GM20431 (cell line): ENCODE measurements at regions not wholly inside any gene's neighbourhood (a gene's known extent, or its start where the extent isn't known, plus 50 kb on each side); places are given as distances from the start of the nearest gene placed in this dataset.
"Not testable (repeated sequence)": the region's sequence is repeated elsewhere in the genome, so short reads cannot be mapped to it uniquely, and the experiment has no call there.

ENCODE experiments used
- in situ Hi-C: fragments of 300-500 bp; cut with MseI, MboI; formaldehyde crosslinking; loops from one replicate; pipeline ENCODE4 v1.15.0; 2020; ENCODE audit warnings: low sequenced_read_pairs; ENCODE audit not compliant: unreplicated experiment

DNA sequence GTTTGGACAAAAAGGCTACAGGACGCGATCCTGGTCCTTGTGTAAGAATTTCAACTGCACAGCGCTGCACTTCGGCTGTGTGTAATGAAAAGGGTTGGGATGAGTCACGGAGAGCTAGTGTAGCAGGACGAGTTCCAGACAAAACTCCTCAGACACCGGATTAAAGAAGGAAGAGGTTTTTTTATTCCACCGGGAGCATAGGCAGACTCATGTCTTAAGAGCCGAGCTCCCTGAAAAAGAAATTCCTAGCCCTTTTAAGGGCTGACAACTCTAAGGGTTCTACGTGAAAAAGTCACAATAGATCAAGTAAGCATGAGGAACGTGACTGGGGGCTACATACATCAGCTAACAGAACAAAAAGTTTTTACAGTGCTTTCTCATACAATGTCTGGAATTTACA is 54.8 kb upstream of the FAM90A1 start:
- in situ Hi-C loops = loop anchor here (25.0 kb wide), 1 partner anchor 105 kb away; no protein-coding TSS in a partner anchor

- in situ Hi-C loops = loop anchor here (25.0 kb wide), 1 partner anchor 102 kb away; no protein-coding TSS in a partner anchor
Measured at GRCh38 chr12:8285681-8286080, 58.3 kb upstream of the FAM90A1 start.

DNA sequence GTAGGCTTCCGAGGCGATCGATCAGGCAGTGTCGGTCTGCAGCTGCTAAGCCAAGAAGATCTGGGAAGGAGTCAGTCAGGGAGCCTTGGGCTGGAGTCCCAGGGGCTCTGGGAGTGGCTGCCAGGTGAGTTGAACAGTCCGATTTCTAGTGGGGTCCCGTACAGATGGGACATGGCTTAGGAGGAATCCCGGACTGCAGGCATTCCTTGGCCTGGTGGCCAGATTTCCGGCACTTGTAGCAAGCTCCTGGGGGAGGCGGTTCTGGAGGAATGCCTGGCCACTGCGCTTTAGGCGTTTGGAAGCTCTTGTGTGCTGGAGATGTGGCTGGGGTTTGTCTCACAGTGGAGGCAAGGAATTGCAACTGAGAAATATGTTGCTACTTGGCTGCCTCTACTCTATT is 64.3 kb upstream of the FAM90A1 start:
- in situ Hi-C loops = loop anchor here (25.0 kb wide), 1 partner anchor 96 kb away; no protein-coding TSS in a partner anchor

GRCh38 chr12:8294662-8295061 is 67.2 kb upstream of the FAM90A1 start:
- in situ Hi-C loops = loop anchor here (25.0 kb wide), 1 partner anchor 93 kb away; no protein-coding TSS in a partner anchor

- in situ Hi-C loops = not testable (repeated sequence)
Measured at GRCh38 chr12:8308611-8309010, 81.2 kb upstream of the FAM90A1 start.

GRCh38 chr12:8315997-8316396 is 88.6 kb upstream of the FAM90A1 start:
- in situ Hi-C loops = not testable (repeated sequence)

DNA sequence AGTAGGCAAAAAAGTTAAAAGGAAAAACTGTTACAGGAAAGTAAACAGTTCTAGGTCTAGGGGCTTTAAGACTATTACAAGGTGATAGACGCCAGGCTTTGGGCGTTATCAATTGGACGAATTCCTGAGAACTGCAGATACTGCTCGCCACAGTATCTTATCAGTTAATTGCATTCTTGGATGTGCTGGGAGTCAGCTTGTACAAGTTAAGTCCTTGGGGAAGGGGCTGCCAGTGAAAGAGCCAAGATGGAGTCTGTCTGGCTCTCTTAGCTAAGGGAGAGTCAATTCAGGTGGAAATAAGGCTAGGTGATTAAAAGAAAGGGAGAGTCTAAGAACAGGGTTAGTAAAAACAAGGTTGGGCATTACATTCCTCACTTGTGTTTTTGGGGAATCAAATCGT is 90.3 kb upstream of the FAM90A1 start:
- in situ Hi-C loops = not testable (repeated sequence)

GRCh38 chr12:8320251-8320730 is 92.9 kb upstream of the FAM90A1 start:
- in situ Hi-C loops = not testable (repeated sequence)

GRCh38 chr12:8320791-8321370 is 93.5 kb upstream of the FAM90A1 start:
- in situ Hi-C loops = not testable (repeated sequence)

DNA sequence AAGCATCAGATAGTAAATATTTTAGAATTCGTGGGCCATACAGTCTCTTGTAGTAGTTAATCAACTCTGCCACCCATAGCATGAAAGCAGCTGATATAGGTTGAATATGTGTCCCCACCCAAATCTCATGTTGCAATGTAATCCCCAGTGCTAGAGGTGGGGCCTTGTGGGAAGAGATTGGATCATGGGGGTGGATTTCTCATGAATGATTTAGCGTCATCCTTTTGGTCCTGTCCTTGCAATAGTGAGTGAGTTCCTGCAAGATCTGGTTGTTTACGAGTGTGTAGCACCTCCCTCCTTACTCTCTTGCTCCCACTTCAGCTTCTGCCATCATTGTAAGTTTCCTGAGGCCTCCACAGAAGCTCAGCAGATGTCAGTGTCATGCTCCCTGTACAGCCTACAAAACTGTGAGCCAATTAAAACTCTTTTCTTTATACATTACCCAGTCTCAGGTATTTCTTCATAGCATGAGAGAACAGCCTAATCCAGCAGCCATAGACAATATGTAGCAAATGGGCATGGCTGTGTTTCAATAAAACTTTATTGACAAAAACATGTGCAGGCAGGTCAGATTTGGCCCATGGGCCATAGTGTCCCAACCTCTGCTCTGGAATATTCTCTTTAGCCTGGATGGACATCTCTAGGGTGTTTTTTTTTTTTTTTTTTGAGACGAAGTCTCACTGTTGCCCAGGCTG is 97.9 kb upstream of the FAM90A1 start:
- in situ Hi-C loops = not testable (repeated sequence)

- in situ Hi-C loops = not testable (repeated sequence)
Measured at GRCh38 chr12:8328835-8329234, 101.4 kb upstream of the FAM90A1 start.

GRCh38 chr12:8332373-8332772 is 105.0 kb upstream of the FAM90A1 start:
- in situ Hi-C loops = not testable (repeated sequence)

DNA sequence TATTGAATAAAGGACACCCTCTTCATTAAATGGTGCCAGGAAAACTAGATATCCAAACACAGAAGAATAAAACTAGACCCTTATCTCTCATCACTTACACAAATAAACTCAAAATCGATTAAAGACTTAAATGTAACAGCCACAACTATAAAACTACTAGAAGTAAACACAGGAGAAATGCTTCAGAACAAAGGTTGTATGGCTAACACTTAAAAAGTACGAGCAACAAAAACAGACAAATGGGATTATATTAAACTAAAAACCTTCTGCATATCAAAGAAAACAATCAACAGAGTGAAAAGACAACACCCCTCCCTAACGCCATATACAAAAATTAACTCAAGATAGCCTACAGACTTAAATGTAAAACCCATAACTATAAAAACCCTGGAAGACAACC is 104.7 kb upstream of the CLEC6A start:
- in situ Hi-C loops = not testable (repeated sequence)

DNA sequence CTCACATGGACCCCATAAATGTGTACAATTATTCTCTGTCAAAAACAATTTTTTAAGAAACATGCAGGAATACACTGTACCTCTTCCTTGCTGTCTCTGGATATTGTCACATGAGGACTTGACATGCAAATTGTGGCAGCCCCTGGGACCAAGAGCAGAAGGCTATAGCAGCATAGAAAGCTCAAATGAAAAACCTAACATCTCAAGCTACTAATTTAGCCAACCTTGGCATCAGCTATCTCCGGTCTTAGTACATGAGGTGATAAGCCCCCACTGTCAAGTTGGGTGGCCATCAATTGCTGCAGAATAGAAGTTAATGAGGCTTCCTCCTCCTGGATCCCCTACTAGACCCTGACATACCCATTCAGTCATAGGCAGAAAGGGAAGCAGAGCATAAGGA is 101.0 kb upstream of the CLEC6A start:
- in situ Hi-C loops = not testable (repeated sequence)

DNA sequence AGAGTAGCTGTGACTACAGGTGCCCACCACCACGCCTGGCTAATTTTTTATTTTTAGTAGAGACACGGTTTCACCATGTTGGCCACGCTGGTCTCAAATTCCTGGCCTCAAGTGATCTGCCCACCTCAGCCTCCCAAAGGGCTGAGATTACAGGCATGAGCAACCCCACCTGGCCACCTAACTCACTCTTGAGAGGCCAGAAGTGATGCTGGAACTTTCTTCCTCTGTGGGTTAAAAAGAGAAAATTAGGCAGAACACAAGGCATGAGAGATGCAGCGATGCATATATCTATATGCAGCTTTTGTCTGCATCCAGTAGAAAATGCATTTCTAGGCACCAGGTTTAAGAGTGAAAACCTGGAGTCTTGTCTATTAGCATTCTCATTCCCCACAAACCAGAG is 100.2 kb upstream of the CLEC6A start:
- in situ Hi-C loops = not testable (repeated sequence)

- in situ Hi-C loops = not testable (repeated sequence)
Measured at GRCh38 chr12:8373744-8374143, 82.0 kb upstream of the CLEC6A start.

DNA sequence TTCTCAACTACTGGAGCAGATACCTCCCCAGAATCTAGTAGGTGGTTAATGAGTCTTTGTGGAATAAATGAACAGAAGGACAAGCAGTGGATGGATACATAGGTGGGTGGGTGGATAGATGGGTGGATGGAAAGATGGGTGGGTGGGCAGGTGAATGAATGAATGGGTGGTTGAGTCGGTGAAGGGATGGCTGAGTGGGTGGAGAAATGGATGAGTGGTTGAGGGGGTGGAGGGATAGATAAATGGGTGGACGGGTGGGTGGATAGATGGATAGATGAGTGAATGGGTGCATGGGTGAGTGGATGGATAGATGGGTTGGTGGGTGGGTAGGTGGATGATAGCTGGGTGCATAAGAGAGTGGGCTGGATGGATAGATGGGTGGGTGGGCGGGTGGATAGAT is 80.6 kb upstream of the CLEC6A start:
- in situ Hi-C loops = loop anchor here (25.0 kb wide), 1 partner anchor 88 kb away; no protein-coding TSS in a partner anchor

GRCh38 chr12:8377756-8378155 is 78.0 kb upstream of the CLEC6A start:
- in situ Hi-C loops = loop anchor here (25.0 kb wide), 1 partner anchor 90 kb away; no protein-coding TSS in a partner anchor

- in situ Hi-C loops = loop anchor here (25.0 kb wide), 1 partner anchor 95 kb away; no protein-coding TSS in a partner anchor
Measured at GRCh38 chr12:8382556-8382955, 73.2 kb upstream of the CLEC6A start.

DNA sequence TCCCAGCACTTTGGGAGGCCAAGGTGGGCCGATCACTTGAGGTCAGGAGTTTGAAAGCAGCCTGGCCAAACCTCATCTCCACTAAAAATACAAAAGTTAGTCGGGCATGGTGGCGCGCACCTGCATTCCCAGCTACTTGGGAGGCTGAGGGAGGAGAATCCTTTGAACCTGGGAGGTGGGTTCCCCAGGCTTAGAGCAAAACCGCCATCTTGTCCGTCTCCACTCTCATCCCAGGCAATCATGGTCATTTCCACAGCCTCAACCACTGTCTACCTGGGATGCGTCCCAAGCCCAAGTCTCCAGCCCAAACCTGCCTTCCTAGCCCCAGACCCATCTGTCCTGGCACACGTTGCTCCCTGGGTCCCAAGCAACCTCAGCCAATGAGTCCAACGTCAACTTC is 71.1 kb upstream of the CLEC6A start:
- in situ Hi-C loops = loop anchor here (25.0 kb wide), 1 partner anchor 97 kb away; no protein-coding TSS in a partner anchor

DNA sequence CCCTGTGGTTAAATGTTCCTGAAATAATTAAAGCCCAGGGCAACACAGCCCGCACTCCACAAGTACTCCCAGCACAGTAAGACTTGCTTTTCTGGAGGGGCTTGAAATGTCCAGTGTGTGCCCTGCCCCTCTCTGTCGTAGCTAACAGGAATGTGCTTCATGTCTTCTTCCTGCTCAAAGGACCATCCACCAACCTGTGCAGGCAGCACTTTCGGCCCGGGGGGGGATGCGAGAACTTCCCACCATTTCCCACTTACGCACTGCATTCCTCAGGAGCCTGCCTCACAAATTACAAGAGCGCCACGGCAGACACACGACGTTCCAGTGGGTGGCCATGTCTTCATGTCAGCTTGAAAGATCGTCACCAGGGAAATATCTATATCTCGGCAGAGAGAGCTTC is 70.3 kb upstream of the CLEC6A start:
- in situ Hi-C loops = loop anchor here (25.0 kb wide), 1 partner anchor 98 kb away; no protein-coding TSS in a partner anchor
